ENCODE measurements at regions not wholly inside any gene's neighbourhood (a gene's known extent, or its start where the extent isn't known, plus 50 kb on each side); places are given as distances from the start of the nearest gene placed in this dataset.

DNA sequence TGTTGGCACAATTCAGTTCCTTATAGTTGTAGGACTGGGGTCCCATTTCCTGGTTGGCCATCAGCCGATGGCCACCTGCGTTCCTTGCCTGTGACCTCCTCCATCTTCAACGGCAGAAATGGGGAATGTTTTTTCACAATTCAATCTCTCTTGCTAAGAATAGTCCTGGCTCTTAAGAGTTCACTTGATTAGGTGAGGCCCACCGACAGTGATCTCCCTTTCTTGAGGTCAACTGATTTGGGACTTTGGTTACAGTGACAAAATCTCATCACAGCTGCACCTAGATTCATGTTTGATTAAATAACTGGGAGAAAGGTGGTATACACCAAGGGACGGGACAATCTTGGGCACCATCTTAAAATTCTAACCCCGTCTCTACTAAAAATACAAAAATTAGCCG, 139.1 kb upstream of the DTNBP1 start:
- DNase-seq (ENCODE audit: low read depth in 2 of 2), result no peak

DNA sequence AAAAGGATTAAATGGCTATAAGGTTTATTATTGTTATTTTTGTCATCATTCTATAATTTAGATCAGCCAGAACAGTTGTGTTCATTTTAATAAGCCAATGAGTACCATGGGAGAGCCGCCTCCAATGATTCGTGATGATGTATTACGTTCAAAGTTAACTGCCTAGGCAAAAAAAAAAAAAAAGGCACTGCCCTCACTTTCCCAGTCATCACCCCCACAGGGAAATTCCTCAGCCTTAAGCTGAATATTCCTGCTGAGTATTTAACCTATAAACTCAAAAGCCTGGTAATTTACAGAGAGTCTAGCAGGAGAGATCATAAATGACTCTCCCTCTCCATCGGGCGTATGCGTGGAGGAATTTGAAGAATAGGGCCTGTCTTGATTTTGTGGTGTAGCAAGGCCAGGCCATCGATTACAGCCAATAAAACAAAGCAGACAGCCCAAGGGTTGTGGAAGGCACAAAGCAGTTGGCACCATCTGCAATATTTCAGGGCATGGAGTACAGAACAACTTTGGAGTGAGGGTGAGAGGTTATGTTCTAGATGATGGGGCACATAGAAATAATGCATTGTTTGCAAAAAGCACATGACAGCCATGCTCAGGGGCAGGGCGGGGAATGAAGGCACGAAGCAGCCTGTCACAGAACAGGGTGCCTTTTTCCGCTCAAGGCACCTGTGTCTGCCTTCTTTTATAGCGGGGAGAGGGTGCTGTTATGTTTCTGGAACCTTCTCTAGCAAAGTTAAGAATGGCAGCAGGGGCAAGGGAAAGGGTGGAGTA, 138.2 kb upstream of the DTNBP1 start:
- no peak for DNase-seq (ENCODE audit: low read depth in 2 of 2)

DNA sequence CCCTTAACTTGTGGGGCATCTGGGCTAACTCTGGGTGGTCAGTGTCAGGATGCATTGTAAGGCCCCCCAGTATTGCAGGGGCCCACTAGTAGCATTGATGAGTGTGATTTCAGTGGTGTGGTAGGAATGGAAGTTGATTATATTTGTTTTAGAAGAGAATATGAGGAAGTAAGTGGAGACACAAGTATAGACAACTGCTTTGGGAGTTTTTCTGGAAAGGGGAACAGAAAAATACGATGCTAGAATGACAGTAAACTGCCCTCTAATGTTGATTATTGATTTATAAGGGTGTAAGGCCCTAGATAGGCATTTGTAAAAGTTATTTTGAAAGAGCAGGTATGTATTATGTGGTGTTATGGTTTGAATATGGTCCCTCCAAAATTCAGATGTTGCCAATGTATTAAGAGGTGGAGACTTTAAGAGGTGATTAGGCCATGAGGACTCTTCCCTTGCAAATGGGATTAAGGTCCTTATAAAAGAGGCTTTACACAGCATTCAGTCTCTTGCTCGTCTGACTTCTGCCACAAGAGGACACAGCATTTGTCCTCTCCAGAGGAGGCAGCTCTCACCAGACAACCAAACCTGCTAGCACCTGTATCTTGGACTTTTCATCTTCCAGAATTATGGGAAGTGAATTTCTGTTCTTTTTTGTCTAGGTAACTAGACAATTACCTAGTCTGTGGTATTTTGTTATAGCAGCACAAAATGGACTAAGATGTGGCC, 135.9 kb upstream of the DTNBP1 start:
- DNase-seq (ENCODE audit: low read depth in 2 of 2), result no peak

DNA sequence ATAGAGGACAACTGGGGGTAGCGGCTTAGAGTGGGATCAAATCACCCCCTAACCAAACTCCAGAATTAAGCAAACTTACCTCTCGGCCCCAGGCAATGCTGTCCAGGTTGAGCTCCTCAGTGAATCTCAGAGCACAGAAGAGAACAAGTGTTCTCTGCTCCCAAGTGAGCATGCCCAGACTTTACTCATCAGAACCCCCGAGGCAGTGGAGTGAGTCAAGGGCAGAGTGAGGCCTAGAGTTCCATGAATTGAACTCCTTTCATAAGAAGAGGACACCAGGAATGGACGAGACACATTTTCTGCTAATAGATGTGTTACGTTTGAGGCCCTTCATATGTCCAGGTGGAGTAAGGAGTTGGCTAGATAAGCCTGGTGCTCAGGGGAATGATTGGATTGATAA, 134.0 kb upstream of the DTNBP1 start:
- no peak for DNase-seq (ENCODE audit: low read depth in 2 of 2)

DNA sequence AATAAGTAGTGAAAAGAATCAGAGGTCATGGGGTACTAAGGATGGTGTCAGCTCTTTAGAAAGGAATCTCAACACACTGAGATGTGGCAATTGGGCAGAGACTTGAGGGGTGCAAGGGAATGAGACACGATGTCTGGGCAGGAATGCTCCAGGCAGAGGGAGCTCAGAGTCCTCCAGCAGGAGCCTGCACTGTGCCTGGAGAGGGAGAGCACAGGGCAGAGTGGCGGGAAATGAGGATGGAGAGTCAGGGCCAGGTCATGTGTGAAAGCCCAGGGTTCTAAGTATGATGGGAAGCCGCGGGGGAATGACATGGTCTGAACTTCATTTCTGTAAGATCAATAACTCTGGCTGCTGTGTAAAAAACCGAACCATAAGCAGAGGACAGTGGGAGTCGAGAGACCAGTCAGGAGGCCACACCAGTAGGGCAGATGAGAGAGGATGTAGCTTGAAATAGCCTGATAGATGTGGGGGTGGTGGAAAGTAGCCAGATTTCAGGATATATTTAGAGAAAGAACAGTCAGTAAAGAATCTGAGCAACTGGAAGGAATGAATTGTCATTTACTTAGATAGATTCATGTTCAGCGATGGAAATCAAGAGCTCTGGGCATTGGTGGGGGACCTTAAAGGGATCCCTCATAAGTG, 133.4 kb upstream of the DTNBP1 start:
- DNase-seq (ENCODE audit: low read depth in 2 of 2), result no peak

DNA sequence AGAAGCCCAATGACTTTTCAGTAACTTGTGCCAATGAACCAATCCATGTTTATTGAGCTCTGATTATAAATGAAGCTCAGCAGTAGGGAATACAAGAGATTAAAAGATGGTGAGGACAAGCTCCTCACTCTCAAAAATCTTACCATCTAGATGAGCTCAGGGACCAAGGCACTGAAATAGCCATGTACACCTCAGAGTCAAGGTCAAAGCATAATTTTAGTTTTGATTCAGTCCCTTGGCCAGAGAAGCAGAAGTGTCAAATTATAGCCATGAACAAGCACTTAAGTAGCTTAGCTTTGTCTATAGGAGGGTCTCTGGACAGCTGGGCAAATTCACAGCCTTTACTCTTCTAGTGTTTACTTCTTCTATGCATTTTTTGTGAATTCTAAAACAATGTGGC, 131.0 kb upstream of the DTNBP1 start:
- no peak for DNase-seq (ENCODE audit: low read depth in 2 of 2)

DNA sequence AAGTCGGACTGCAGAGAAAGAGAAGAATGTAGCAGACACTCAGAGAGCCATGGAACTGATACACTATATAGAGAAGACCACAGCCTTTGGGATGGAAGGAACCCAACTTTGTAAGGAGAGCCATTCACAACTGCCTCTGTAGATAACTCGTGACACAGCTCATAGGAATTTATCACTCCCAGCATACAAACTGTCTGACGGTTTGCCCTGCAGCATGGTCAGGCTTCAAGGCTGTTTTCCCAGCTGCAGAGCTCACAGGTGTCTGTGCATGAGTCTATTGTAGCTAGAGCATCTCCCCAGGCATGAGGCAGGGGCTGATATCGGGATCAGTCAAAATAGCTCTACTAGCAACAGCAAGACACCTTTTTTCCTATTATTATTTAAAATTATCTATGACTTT, 130.5 kb upstream of the DTNBP1 start:
- no peak for DNase-seq (ENCODE audit: low read depth in 2 of 2)

DNA sequence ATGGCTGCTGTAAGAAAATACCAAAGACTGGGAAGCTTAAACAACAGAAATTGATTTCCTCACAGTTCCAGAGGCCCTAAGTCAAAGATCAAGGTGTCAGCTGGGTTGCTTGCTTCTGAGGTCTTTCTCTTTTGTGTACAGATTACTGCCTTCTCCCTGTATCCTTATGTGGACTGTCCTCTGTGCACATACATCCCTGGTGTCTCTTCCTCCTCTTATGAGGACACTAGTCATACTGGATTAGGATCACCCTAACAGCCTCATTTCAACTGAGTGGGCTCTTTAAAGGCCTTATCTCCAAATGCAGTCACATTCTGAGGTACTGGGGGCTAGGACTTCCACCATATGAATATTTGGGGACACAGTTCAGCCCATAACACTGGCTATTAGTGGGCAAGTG, 130.0 kb upstream of the DTNBP1 start:
- no peak for DNase-seq (ENCODE audit: low read depth in 2 of 2)

DNA sequence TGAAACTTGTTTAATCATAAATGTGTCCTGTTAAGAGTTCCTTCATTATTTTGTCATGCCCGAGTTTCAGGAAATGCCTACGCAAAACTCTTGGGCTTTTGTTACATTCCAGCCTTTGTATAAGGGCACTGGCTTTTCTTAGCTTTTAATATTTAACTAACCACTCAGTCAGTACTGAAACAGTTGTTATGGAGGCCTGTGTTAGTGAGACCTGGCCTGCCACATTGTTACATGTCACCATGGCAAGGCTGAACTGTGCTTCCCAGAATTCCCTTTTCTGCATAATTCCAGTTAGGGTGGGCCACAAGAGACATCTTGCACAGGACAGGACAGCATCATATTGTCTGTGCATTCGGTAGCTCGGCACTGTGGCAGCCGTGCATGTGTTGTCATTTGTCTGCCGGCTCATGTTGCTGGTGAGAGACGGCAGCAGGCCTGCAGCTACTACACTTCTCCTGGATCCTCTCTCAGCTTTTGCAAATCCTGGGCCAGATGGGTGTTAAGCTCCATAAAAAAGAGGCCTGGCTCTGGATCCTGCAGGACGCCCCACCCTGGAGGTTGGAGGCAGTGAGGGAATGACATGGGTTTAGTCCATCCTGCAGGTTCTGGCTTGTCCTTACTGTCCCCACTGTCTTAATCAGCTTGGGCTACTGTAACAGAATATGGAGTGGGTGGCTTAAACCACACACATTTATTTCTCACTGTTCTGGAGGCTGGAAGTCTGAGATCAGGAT, 128.8 kb upstream of the DTNBP1 start:
- DNase-seq (ENCODE audit: low read depth in 2 of 2), result no peak

DNA sequence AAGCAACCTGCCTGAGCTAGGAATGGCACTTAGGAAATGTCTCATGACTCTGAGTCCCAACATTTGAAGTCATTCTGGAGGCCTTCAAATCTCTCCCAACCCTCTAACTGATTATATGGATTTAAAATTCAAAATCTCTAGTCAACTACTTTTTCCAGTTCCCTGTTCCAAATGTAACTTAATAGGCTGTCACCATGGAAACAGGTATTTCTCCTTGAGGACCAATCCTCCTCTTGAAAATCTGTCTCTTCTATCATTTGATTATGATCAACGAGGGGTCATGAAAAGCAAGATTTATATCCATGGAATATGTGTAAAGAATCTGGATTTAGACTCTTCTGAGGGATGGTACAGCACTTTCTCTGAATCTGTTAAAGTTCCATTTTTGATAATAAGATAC, 127.3 kb upstream of the DTNBP1 start:
- no peak for DNase-seq (ENCODE audit: low read depth in 2 of 2)

DNA sequence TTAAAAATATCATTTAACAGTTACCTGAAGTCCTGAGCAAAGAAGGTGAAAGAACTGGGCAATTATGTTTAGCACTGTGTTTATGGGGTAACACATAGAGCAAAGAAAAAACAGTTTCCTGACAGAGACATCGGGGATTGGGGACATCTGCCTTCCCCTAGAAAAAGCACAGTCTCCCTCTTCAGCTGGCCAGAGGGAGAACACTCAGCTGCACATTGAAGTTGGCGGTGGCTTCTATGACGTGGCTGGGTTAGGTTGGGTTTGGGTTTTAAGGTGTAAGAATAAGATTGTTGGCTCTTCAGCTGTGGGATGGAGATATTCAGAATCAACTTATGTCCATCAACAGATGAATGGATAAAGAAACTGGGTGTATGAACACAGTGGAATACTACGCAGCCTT, 124.0 kb upstream of the DTNBP1 start:
- no peak for DNase-seq (ENCODE audit: low read depth in 2 of 2)

DNA sequence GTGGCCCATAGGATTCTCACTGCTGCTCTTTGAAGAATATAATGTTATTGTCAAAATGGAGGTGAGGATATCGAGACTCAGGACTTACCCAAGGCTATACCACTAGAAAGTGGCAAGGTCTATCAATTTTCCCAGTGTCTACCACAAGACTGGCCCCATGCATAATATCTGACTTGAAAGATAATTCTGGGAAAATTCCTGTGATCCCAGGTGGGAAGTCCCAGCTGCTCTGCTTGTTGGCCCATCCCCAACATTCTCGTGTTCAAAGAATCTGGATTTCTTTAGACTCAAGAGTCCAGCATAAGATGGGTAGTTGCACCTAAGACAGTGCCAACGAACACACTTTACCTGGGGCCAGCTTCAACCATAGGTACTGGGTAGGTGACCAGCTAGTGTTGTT, 120.7 kb upstream of the DTNBP1 start:
- DNase-seq (ENCODE audit: low read depth in 2 of 2), result no peak

DNA sequence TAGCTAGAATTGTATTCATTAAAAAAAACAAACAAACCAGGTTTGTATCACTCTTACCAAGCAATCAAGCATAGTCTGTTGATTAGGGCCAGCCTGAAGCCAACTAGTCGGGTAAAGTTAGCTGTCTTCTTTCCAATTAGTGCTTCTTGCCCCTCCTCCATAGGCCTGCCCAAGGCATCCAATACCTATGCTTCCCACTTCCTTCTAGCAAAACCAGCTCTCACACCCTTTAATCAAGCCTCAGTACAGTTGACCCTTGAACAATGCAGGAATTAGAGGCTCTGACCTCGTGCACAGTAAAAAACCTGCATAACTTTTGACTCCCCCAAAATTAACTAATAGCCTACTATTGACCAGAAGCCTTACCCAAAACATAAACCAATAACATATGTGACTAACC, 119.1 kb upstream of the DTNBP1 start:
- no peak for DNase-seq (ENCODE audit: low read depth in 2 of 2)

DNA sequence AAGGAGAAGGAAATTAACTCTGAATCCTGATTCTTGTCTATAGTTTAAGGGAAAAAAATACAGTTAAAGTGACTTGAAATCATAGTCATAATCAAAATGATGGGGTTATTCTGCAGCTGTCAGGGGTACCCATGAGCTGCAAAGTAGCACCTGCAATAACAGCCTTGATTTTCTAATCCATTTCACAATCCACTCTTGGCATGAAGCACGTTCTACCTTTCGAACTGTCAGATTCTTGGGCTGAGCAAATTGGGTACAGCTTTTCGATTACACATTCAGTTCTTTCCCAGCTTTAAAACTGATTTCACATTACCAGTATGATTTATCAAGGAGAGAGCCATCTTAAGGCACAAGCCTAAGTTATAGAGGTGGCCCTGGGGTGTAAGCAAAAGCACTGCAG, 118.5 kb upstream of the DTNBP1 start:
- DNase-seq (ENCODE audit: low read depth in 2 of 2), result no peak

DNA sequence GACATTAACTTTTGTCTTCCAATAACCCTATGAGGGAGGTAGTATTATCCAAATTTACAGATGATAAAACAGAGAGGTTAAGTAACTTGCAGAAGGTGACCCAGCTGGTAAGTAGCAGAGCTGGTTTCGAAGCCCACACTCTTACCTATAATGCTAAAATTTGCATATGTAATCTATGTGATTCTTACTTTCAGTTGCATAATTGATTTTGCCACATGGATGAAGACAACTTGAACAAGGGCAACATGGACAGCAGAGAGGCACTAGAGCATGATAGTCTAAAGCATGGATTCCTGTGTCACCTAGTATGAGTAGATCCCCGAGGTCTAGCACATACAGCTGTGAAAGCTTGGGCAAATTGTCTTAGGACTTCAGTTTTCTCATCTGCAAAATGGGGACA, 117.6 kb upstream of the DTNBP1 start:
- DNase-seq (ENCODE audit: low read depth in 2 of 2), result no peak

DNA sequence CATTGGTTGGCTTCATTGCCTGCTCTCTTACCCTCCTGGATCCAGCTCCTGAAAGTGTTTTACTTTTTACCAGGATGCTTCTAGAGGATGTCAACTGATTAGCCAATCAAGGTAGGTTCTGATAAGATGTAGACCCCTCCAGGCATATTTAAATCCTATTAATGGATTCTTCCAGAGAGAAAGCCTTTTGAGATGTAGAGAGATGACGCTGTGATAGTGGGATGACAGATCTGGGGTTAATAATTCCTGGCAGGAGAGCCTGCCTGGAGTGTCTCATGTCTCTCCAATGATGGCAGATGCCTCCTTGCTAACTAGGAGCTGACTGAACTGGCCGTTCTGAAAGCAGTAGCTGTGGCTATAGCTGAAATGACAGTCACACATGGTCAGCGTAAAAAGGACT, 116.9 kb upstream of the DTNBP1 start:
- no peak for DNase-seq (ENCODE audit: low read depth in 2 of 2)

DNA sequence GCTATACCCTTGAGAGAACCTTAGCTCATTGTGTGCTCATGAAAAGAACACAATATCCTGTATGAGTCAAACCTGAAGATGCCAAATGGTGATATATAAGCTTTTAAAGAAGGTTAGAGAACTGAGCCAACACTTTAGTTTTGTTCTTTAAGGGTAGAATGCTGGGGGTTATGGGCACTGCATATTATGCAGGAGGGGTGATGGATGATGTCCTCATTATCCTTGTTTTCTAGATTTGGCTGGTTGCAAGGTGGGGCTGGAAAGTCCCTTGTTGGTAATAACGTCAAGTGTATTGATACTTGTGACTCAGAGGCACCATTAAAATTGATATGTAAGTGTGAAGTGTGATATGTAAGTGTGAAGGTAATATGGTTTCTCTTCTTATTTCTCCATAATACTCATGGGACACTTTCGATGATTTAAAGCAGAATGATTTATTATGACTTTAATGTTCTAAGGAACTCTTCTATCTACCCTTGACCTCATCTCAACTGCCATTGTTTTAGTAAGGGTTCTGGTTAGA, 113.7 kb upstream of the DTNBP1 start:
- peak in 1 of 2 experiments; percentile 38 for DNase-seq (ENCODE audit: low read depth in 2 of 2)

DNA sequence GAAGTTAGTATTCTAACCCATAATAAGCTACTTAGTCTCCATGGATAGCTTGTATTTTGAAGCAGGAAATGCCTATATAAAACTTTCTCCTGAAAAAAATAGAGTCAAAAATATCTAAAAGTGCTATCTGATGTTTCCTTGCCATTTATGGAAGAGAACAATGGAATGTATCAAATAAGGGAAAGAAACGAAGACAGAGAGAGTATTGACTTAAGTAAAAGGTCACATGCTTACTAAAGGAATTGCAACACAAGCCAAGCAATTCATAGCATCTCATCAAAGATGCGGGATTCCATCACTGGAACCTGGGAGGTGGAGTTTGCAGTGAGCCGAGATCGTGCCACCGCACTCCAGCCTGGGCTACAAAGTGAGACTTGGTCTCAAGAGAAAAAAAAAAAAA, 112.9 kb upstream of the DTNBP1 start:
- DNase-seq (ENCODE audit: low read depth in 2 of 2), result no peak

DNA sequence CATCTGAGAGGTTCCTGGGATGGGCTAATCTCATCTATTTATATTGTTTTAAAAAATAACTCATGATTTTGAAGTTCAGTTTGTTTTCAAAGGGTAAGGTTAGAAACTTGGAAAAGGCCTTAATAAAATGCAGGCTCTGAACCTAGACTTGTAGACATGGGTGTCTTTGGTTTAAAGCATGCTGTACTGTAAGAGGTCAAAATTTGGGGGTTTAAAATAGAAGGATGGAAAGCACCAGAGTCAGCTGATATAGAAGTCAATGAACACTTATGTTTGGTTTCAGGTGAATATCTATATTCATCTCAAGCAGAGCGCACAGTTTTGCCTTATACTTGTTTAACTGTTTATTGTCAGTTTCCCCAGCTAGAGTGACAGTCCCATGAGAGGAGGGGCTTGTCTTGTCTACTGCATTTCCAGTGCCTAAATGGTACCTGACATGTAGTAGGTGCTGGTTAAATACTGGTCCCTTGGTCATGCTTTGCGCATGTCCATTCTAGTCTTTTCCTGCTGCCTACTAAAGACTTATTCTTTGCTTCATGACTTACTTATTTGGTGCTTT, 112.3 kb upstream of the DTNBP1 start:
- DNase-seq (ENCODE audit: low read depth in 2 of 2), result no peak

DNA sequence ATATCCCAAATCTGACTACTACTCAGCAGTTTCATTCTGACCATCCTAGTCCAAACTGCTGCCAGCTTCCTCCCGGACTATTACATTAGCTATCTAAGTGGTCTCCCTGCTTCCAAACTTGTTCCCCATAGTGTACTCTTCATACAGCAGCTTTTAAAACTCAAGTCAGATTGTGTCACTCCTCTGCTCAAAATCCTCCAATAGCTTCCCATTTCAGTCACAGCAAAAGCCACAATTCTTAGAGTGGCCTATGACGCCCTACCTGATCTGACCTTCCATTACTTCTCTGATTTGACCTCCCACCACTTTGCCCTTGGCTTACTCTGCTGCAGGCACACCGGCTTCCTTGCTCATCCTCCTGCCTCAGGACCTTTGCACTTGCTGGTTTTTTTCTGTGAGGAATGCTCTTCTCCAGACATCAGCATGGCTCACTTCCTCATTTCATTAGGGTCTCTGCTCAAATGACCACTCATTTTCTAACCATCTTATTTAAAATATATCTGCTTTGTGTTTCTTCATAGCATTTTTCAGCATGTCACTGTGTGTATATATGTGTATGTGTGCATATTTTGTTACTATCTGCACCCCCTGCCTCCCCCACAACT, 111.1 kb upstream of the DTNBP1 start:
- DNase-seq (ENCODE audit: low read depth in 2 of 2), result no peak

DNA sequence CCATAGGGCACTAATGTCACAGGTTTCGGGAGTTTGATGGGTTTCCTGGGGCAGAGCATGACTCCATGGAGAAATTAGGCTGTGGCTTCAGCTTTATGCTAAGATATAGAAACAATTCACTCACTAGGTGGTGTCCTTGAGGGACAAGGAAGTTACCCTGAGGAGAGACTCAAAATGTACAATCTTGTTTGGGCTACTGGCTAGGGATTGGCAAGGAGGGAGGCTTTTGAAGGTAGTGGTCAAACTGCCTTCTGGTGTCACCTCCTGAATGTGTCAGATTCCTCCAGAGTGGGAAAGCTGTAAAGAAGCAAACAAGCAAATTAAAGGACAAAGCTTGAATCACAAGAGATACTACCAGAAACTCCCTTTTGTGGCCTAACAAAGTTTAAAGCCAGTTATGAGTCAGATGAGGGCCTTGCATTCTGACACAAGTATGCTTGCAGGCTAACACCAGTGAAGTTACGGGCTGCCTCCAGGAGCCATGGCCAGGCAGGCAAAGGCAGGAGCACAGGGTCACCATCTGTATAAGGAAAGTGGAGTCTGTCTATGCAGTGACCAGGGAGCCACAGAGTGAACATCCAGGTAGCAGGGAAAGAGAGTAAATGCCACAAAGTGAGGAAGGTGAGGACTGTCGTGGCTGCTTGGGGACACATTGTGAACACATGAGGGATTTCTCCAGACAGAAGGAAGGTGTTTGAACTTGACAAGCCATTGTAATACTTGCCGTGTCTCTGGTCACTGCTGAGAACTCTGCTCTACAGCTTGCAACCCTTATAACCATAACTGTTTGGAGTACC, 107.7 kb upstream of the DTNBP1 start:
- DNase-seq (ENCODE audit: low read depth in 2 of 2), result no peak

Data from stimulated activated CD4-positive, alpha-beta T cell treated with anti-CD3 and anti-CD28 coated beads, Interleukin-12 subunit alpha, Interleukin-12 subunit beta, amount 100 ng/mL, for 24 hours (primary cell).